ENCODE measurements at regions not wholly inside any gene's neighbourhood (a gene's known extent, or its start where the extent isn't known, plus 50 kb on each side); places are given as distances from the start of the nearest gene placed in this dataset.

GRCh38 chr5:114700823-114701222, 339.0 kb downstream of the KCNN2 start:
- Mint-ChIP-seq H3K27me3 (no peaks in the 10 kb centered on the region), H3K36me3 (ENCODE audit: low read depth) (no peaks in the 10 kb centered on the region), H3K27ac (no peak overlapping the region), H3K9me3 (peaks cover 8% of the 10 kb centered on the region), H3K4me1 (ENCODE audit: low read depth) (no peaks in the 10 kb centered on the region), H3K4me3 (no peak overlapping the region)

DNA sequence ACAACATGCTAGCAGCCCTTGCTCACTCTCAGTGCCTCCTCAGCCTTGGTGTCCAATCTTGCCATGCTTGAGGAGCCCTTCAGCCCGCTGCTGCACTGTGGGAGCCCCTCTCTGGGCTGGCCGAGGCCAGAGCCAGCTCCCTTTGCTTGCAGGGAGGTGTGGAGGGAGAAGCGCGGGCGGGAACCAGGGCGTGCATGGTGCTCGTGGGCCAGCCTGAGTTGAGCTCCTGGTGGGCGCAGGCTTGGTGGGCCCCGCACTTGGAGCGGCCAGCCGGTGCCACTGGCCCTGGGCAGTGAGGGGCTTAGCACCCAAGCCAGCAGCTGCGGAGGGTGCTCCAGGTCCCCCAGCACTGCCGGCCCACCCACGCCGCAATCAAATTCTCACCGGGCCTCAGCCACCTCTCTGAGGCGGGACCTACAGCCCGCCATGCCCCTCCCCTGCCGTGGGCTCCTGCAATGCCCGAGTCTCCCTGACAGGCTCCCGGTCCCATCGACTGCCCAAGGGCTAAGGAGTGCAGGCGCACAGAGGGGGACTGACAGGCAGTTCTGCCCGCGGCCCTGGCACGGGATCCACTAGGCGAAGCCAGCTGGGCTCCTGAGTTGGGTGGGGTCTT, 333.5 kb downstream of the KCNN2 start:
- Mint-ChIP-seq H3K9me3 (peaks cover 15% of the 10 kb centered on the region), H3K27me3 (no peaks in the 10 kb centered on the region), H3K36me3 (ENCODE audit: low read depth) (no peaks in the 10 kb centered on the region), H3K4me1 (ENCODE audit: low read depth) (no peaks in the 10 kb centered on the region), H3K27ac (no peak overlapping the region), H3K4me3 (no peak overlapping the region)

DNA sequence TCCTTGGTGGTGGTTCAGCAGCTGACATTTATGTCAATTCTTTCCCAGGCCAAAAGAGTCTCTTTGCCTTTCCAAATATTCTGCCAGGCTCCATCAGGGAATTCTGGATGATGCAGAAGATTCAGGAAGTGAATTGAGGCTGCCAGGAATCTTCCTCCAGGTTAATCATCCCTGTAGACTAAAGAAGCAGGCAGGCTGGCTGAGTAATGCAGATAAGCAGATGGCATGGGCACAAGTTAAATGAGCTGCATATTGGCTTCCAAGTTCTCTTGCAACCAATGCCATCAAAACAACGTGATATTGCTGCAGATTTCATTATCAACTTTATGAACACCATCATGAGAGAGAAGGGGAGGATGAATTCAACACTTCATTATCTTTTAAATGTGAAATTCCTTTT, 324.5 kb downstream of the KCNN2 start:
- no peaks in the 10 kb centered on the region for H3K27me3 Mint-ChIP-seq
- no peaks in the 10 kb centered on the region for H3K36me3 Mint-ChIP-seq (ENCODE audit: low read depth)
- no peak overlapping the region for H3K27ac Mint-ChIP-seq
- H3K9me3 Mint-ChIP-seq: peaks cover 4% of the 10 kb centered on the region
- no peak overlapping the region for H3K4me3 Mint-ChIP-seq
- no peaks in the 10 kb centered on the region for H3K4me1 Mint-ChIP-seq (ENCODE audit: low read depth)

DNA sequence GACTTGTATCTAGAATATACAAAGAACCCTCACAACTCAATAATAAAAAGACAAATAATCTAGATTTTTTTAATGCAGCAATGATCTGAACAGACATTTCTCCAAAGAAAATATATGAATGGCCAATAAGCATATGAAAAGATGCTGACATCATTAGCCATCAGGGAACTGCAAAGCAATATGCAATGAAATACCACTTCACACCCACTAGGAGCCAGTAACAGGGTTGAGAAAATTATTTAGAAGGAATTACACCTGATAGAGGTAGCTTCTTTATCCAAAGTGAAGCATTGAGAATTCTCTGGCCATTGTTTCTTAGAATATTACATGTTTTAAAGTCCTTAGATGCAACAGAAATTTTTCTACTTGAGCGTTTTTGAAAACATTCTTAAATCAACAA, 316.9 kb downstream of the KCNN2 start:
- Mint-ChIP-seq H3K27ac (no peak overlapping the region), H3K4me1 (ENCODE audit: low read depth) (no peaks in the 10 kb centered on the region), H3K27me3 (no peaks in the 10 kb centered on the region), H3K9me3 (peaks cover 5% of the 10 kb centered on the region), H3K4me3 (no peak overlapping the region), H3K36me3 (ENCODE audit: low read depth) (no peaks in the 10 kb centered on the region)

GRCh38 chr5:114665551-114665950, 303.7 kb downstream of the KCNN2 start:
- peaks cover 9% of the 10 kb centered on the region for H3K9me3 Mint-ChIP-seq
- H3K36me3 Mint-ChIP-seq (ENCODE audit: low read depth): no peaks in the 10 kb centered on the region
- no peaks in the 10 kb centered on the region for H3K27me3 Mint-ChIP-seq
- H3K4me3 Mint-ChIP-seq: no peak overlapping the region
- H3K27ac Mint-ChIP-seq: no peak overlapping the region
- H3K4me1 Mint-ChIP-seq (ENCODE audit: low read depth): no peaks in the 10 kb centered on the region

DNA sequence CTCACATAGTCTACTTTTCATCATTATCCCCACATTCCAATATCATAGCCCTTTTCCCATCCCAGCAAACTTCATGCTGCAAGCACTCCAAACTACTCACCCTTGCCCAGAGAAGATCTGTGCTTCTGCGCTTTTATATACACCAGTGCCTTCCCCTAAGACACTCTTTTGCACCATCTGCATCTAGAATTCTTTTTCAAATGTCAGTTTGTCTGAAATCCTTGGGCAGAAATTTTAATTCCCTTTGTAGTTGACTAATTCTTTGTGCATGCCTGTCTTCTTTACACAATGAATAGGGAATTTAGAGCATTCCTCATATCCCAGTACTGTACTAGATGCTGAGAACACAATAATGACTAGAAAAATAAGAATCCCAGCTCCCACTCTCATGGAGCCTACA, 298.9 kb downstream of the KCNN2 start:
- H3K4me3 Mint-ChIP-seq: no peak overlapping the region
- no peaks in the 10 kb centered on the region for H3K4me1 Mint-ChIP-seq (ENCODE audit: low read depth)
- H3K9me3 Mint-ChIP-seq: peaks cover 8% of the 10 kb centered on the region
- H3K36me3 Mint-ChIP-seq (ENCODE audit: low read depth): no peaks in the 10 kb centered on the region
- H3K27ac Mint-ChIP-seq: no peak overlapping the region
- no peaks in the 10 kb centered on the region for H3K27me3 Mint-ChIP-seq

DNA sequence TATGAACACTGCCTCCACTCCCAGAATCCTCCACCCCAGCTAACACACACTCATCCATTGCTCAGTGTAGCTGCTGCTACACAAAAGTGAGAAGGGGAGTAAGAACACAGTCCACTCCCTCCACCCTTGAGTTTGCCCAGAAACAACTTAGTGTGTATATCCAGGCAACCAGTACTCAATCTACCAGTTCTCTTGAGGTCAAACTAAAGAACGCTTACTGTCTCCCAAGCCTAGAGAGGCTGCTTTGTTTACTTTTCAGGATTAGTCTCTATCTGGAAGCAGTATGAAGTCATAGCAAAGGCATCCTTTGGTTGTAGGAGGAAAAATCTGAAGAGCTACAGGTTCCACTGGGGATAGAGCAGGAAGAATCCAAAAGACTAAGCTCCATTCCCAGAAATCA, 296.3 kb downstream of the KCNN2 start:
- Mint-ChIP-seq H3K4me3 (no peak overlapping the region), H3K27me3 (no peaks in the 10 kb centered on the region), H3K4me1 (ENCODE audit: low read depth) (no peaks in the 10 kb centered on the region), H3K27ac (no peak overlapping the region), H3K36me3 (ENCODE audit: low read depth) (no peaks in the 10 kb centered on the region), H3K9me3 (peaks cover 3% of the 10 kb centered on the region)

DNA sequence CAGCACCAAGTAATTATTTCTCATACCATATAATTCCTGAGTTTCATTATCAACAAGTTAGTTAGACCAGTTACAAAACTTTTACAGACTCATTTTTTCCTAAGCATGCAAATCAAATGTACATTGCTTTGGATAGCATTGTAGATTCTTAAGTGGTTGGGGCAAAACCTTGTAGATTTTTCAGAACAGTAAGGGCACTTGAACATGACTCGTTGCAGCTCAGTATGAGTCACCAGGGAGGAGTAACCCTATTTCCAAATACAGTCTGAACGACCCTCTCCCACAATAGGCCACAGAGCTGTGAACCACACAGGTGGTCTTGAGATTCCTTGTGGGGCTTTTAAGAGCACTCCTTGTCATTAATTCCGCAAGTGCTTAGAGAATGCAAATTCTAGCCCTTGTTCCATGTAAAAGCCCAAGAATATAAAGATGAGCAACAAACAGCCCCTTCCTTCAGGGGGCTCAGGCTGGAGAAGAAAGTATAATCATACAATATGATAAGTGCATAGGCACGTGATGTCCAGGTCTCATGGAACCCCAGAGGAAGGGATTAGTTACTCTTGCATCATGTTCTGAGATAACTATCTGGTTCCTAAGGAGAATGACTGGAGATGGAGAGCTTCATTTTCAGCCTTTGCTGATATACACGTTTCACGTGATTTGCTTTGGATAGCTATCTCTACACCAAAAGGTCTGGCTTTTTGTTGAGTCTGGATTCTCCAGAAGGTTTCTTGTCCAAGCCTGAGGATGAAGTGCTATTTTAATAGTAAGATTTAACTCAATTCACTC, 295.7 kb downstream of the KCNN2 start:
- no peaks in the 10 kb centered on the region for H3K27me3 Mint-ChIP-seq
- no peaks in the 10 kb centered on the region for H3K36me3 Mint-ChIP-seq (ENCODE audit: low read depth)
- no peak overlapping the region for H3K27ac Mint-ChIP-seq
- no peak overlapping the region for H3K4me3 Mint-ChIP-seq
- peaks cover 3% of the 10 kb centered on the region for H3K9me3 Mint-ChIP-seq
- no peaks in the 10 kb centered on the region for H3K4me1 Mint-ChIP-seq (ENCODE audit: low read depth)

GRCh38 chr5:114649878-114650277, 288.0 kb downstream of the KCNN2 start:
- no peaks in the 10 kb centered on the region for H3K27me3 Mint-ChIP-seq
- H3K4me3 Mint-ChIP-seq: no peak overlapping the region

DNA sequence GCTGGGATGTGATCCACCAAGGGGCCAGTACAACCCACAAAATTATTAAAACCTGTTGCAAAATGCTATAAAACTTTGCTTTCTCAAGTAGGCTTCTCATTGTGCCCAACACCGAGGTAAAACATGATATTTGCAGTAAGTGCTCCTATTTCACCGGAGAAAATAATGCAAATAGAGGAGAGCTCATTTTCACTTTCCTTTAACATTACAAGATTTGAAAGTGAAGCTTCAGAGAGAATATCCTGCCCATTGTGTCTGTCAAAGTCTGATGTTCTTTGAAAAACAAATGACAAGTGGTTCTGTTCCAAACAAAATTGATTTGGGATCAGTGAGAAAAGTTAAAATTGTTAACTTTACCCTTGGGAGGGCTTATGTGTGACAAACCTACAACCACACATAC, 287.1 kb downstream of the KCNN2 start:
- H3K27ac Mint-ChIP-seq: no peak overlapping the region
- peaks cover 13% of the 10 kb centered on the region for H3K9me3 Mint-ChIP-seq
- H3K27me3 Mint-ChIP-seq: no peaks in the 10 kb centered on the region

More at GRCh38 chr5:114649878-114650277, 288.0 kb downstream of the KCNN2 start:
- H3K4me1 Mint-ChIP-seq (ENCODE audit: low read depth): no peaks in the 10 kb centered on the region
- H3K9me3 Mint-ChIP-seq: peaks cover 6% of the 10 kb centered on the region
- no peaks in the 10 kb centered on the region for H3K36me3 Mint-ChIP-seq (ENCODE audit: low read depth)
- H3K27ac Mint-ChIP-seq: no peak overlapping the region

DNA sequence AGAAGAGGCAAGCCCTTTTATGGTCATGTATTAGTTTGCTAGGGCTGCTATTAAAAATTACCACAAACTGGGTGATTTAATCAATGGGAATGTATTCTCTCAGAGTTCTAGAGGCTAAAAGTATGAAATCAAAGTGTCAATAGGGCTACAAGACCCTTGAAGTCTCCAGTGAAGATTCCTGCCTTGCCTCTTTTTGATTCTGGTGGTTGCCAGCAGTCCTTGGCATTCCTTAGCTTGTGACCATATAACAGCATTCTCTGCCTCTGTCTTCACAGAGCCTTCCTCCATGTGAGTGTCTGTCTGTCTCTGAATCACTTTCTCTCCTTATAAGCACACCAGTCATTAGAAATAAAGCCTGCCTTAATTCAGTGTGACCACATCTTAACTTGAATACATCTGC, 282.7 kb downstream of the KCNN2 start:
- Mint-ChIP-seq H3K27ac (no peak overlapping the region), H3K36me3 (ENCODE audit: low read depth) (no peaks in the 10 kb centered on the region), H3K4me3 (no peak overlapping the region), H3K4me1 (ENCODE audit: low read depth) (no peaks in the 10 kb centered on the region), H3K9me3 (peaks cover 14% of the 10 kb centered on the region), H3K27me3 (no peaks in the 10 kb centered on the region)

More for the DNA sequence above, 287.1 kb downstream of the KCNN2 start:
- Mint-ChIP-seq H3K36me3 (ENCODE audit: low read depth) (no peaks in the 10 kb centered on the region), H3K4me3 (no peak overlapping the region), H3K4me1 (ENCODE audit: low read depth) (no peaks in the 10 kb centered on the region)

GRCh38 chr5:114636271-114636670, 274.4 kb downstream of the KCNN2 start:
- Mint-ChIP-seq H3K9me3 (peaks cover 4% of the 10 kb centered on the region), H3K36me3 (ENCODE audit: low read depth) (no peaks in the 10 kb centered on the region), H3K4me3 (no peak overlapping the region), H3K4me1 (ENCODE audit: low read depth) (no peaks in the 10 kb centered on the region), H3K27ac (no peak overlapping the region), H3K27me3 (no peaks in the 10 kb centered on the region)

DNA sequence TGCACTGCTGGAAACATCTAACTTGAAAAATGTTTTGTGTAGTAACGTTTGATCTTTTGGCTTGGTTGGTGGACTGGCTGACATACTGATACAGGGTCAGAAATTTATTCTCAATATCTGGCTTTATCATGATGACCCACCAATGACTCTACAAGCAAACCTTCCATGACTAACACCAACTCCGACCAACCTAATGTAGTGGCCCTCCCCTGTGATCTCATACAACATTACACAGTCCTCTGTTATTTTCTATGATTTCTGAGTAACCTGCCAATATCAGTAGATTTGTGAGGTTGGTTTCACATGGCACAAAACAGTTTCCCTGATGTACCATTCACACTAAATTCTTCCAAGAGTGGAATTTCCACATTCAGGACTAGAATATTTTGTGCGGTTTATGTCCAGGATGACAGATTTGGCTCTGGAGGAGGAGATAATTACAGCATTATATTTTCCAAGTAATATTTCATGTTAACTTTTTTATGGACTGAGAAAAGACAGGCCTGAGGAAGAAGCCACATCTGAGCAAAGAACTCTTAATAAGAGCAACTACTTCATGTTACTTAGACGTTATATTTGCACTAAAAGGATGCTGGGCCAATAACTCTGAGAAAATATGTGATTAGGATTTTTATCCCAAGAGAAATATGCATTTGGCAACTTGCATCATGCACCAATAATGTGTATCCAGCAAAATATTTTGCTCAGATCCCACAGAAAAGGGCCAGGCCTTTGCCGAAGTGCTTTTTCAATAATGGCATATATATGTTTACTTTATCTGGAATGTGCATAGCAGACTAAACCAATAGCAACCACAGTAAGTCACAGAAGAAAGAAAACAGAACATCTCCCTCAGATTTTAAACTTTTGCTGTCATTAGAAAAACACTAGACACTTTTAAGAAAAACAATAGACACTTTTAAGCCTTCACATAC, 273.4 kb downstream of the KCNN2 start:
- no peak overlapping the region for H3K27ac Mint-ChIP-seq
- H3K4me3 Mint-ChIP-seq: no peak overlapping the region
- H3K4me1 Mint-ChIP-seq (ENCODE audit: low read depth): no peaks in the 10 kb centered on the region
- peaks cover 3% of the 10 kb centered on the region for H3K9me3 Mint-ChIP-seq
- no peaks in the 10 kb centered on the region for H3K36me3 Mint-ChIP-seq (ENCODE audit: low read depth)
- no peaks in the 10 kb centered on the region for H3K27me3 Mint-ChIP-seq

DNA sequence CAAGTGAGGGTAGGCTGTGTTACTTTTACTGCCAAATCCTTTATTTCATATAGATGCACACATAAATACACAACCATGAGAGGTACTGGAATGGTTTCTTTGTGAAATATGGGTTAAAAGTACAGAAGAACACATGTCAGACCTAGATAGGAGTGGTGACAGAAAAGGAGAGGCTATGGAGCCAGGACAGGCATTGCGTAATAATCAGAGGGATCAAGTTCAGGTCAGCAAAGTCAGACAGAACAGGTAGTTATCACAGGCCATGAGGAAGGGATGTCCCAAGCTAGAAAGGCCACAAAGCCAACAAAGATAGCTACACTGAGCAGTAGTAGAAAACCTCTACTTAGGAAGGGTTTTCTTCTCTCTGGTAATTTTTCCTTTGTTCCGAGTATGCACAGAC, 272.6 kb downstream of the KCNN2 start:
- Mint-ChIP-seq H3K9me3 (no peaks in the 10 kb centered on the region), H3K27ac (no peak overlapping the region), H3K36me3 (ENCODE audit: low read depth) (no peaks in the 10 kb centered on the region), H3K4me3 (no peak overlapping the region), H3K27me3 (no peaks in the 10 kb centered on the region), H3K4me1 (ENCODE audit: low read depth) (no peaks in the 10 kb centered on the region)

DNA sequence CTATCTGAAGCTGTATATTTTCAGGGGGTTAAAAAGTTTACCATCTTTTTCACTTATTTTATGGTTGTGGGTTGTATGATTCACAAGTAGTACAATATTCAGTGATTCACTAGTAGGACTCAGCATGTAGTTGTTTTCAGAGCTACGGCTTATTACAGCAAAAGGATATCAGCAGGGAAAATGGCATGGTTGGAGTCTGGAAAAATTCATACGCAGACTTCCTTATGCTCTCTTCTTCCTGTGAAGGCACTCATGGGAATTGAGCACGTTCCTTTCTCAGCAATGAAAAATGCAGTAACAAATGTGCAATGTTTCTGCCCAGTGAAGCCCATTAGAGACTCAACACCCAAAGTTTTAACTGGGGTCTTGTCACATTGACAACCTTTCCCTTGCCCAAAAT, 250.5 kb downstream of the KCNN2 start:
- Mint-ChIP-seq H3K4me3 (no peak overlapping the region), H3K4me1 (ENCODE audit: low read depth) (no peaks in the 10 kb centered on the region), H3K27me3 (no peaks in the 10 kb centered on the region), H3K36me3 (ENCODE audit: low read depth) (no peaks in the 10 kb centered on the region), H3K9me3 (peaks cover 13% of the 10 kb centered on the region), H3K27ac (no peak overlapping the region)

Data from stimulated activated naive CD8-positive, alpha-beta T cell treated with anti-CD3 and anti-CD28 coated beads, Interleukin-15, Interleukin-2, amounts not matched to agents 100 ng/mL and 50 ng/mL, for 24 hours (primary cell).